NCI-H82 (cell line): ENCODE measurements at regions not wholly inside any gene's neighbourhood (a gene's known extent, or its start where the extent isn't known, plus 50 kb on each side); places are given as distances from the start of the nearest gene placed in this dataset.

Source experiments
- DNase-seq: peaks from one replicate; lab custom pipeline; 2025; lab: John Stamatoyannopoulos, UW

DNA sequence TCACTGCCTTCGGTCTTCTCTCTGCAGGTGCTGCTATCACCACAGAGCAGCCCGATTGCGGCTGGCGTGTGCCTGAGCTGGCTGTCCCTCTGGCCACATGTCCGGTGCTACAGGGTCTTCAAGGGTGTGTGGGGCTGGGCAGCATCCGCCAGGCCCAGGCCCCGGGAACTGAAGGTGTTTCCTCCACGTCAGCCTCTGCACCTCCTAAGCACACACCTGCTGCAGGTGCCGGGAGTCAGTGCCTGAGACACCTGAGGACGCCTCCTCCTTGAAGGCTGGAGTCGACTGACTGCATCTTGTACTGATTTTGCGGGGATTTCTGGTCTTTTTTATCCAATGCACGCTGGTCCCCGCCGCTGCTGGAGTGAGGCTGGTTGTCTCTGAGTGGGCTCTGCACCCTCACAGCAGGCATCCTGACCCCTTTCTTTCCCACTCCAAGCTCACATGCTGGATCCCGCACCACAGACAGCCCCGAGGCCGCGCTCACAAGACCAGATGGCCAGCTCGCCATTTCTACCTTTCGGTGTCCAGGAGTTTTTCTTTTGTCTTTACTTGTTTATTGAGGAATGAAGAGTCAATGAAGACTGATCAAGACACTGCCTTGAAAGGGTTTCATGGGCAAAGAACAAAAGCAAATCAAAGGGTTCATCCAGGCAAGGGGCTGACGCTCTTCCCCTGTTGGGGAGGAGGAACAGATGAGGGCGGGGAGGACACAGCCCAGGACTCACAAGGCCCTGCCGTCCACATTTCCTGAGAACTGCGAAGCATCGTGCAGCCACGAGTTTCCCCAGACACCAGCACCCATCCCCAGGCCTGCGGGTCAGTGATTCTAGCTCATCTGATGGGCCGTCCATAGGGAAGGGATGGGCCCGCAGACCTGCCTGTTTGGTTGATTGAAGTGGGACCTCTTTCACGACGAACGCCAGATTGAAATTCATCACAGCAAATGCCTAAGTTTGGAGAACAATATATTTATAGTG lies 203.8 kb upstream of the SOX1 start:
- DNase-seq, result no peak

DNA sequence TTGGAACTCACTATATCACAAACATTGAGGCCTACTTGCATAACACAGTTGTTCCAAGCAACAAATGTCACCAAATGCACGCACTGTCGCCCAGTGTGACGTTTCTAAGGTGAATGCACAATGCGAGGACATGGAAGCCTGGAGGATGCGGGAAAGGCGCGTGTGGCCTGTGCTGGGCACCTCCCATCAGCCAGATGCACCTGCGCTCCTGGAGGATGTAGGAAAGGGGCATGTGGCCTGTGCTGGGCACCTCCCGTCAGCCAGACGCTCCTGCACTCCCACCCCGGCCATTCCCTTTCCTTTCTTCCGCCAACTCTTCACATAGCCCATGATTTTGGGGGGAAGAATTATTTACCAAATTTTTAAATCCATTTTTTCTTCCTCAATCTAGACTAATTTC lies 202.4 kb upstream of the SOX1 start:
- DNase-seq, result no peak

DNA sequence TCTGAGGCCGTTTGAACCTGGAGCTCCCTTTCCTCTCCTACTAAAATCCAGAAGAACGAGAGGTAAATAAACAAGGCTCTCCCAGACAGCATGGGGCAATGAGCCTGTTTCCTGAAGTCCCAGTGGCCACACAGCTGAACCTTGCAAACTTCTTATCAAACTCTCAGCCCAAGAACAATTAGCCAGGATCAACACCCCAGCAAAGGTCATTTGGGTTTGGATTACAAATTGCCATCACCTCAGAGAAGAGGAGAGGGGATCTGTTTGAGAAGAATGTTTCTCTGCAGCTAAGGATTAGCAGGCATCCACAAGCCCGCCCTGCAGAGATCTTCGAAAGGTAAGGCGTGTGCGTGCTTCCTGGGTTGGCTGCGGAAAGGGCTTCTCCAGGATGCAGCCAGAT lies 201.9 kb upstream of the SOX1 start:
- no peak for DNase-seq

DNA sequence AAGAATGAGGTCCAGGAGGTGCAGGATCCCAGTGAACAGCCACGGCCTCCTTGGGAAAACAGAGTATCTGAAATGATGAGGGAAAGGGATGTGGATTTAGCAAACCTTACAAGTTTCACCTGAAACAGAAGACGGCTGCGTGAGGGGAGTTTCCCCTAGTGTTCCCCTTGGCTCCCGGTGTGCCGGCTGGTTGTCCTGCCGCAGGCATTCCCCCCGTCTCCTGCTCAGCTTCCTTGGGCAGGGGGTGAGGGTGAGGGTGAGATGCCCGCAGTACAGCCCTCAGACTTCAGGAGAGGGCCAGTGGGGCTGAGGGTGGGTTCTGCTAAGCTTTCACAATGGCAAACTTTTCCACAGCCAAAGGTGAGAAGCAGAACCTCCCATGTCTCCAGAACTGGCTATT lies 201.1 kb upstream of the SOX1 start:
- no peak for DNase-seq

DNA sequence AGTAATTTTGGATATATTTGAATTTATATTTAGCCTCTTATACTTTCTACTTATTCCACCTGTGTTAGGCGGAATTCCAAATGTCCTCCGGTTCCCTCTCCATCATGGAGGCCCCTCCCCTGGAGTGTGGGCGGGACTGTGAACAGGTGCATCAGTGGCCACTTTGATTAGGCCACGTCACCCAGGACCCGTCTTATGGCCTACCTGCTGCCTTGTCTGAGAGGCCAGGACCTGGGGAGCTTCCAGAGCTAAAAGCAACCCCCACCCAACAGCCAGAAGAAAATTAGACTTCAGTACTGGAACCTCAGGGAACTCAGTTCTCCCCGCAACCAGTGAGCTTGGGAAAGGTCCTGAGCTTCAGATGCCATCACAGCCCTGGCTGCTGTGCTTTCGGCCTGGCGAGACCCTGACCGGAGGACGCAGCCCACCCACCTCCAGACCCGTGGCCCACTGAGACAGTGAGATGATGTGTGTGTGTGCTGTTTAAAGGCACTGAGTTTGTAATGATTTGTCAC lies 200.2 kb upstream of the SOX1 start:
- no peak for DNase-seq

DNA sequence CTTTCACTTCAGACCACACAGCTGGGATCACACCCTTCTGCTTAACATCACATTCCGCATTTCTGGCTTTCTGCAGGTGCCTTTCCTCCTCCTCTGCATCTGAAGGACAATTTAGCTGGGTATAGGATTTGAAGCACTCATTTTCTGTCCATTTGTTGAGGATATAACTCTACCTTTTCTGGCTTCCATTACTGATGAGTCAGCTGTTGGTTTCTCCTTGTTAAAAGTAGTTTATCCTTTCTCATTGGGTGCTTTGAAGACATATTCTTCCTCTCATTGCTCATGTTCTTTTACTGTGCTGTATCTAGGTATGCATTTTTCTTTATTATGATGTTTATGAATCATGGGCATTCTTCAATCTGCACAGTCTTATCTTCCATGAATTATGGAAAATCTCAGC lies 199.3 kb upstream of the SOX1 start:
- DNase-seq, result no peak

DNA sequence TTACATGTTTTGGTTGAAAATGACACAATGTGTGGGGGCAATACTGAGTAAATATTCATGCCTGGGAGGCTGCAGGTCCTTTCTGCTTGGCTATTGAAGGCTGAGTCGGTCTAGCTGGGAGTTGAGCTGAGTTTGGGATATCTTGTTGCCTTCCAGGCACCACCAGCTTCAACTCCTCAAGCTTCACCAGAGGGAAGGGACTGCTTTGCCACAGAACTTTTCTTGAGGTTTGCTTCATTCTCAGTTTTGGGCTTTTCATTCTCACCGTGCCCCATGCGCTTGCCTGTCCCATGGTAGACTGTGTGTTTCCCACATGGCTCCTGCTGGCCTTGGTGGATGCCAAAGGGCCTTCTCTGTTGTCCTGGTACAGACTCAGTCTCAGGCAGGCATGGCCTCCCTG lies 198.2 kb upstream of the SOX1 start:
- DNase-seq, result no peak

DNA sequence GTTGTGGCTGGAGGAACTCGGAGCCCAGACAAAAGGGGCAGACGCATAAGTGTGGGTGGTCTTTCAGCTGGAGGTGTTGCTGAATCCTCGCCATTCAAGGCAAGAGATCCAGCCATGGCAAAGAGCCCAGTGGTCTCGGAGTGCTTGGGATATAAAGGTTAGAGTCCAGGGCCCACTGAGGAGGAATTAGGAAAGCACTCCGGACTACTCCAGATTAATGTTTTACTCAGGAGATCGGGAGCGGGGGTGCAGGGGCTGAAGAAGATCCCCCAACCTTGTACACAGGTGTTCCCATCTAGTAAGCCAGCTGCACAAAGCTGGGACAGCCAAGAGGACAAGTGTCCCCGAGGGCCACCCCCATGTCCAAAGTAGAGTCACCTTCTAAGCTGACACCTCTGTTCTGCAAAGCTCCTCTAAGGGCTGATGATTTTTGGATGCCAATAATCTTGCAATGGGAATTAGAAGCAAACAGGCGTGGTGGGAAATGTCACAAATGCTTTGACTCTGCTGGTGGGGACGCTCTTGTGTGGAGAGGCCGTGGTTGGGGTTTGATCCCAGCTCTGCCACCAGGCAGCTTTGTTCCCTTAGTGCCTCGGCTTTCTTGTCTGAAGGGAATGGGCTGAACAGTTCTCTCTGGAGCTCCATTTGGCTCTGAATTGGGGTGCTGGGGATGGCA lies 194.3 kb upstream of the SOX1 start:
- DNase-seq, result no peak

DNA sequence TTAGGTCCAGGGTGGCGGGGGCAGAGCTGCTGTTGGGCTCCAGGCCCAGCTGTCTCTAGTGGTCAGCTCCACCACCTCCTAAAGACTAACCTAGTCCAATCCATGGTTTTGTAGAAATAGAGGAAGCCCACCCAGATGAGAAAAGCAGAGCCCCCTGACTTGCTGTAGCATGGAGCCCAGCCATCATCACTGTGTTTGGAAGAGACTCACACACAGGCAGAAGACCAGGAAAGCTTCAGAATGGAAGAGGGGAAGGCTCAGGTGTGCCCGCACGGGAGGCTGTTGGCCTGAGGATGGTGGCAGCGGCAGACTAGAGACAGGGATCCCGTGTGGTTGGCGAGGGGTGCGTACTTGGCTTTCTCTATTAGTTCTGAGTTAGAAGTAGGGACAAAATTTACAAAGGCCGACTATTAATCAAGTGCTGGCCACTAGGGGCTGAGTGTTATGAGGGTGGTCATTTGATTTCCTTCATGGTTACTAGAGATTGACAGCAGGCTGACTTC lies 193.2 kb upstream of the SOX1 start:
- no peak for DNase-seq

DNA sequence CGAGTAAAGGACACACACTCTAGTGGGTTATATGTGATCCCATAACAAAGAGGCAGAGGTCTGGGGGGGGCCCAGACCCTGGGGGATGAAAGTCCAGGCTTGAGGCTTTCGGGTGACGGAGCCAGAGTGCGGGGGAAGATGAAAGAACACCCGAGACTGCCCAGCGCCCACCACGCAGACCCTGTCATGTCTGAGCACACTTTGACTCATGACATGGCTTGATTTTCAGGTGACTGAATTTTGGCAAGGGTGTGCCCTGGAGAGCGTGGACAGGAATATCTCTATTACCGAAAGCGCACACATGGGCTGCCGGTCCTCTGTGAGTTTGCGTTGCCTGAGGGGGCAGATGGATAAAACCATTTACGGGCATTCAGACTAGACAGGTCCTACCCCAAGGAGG lies 192.0 kb upstream of the SOX1 start:
- no peak for DNase-seq

DNA sequence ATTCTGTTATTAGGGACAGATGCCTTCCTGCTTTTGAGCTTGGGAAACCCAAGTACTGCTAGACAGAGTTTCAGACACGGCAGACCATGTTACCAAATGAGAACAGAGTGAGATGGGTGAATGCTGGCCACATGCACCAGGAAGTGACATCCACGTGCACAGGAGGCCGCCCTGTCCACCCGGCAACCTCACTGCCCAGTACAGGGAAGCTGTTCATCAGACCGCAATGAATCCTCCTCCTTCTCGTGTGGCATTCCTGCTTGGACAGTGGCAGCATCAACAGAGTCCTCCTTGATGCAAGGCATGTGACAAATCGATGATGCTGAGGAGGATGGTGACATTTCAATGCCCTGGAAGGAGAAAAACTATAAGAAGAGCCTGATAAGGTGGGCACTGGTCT lies 191.0 kb upstream of the SOX1 start:
- DNase-seq, result no peak

DNA sequence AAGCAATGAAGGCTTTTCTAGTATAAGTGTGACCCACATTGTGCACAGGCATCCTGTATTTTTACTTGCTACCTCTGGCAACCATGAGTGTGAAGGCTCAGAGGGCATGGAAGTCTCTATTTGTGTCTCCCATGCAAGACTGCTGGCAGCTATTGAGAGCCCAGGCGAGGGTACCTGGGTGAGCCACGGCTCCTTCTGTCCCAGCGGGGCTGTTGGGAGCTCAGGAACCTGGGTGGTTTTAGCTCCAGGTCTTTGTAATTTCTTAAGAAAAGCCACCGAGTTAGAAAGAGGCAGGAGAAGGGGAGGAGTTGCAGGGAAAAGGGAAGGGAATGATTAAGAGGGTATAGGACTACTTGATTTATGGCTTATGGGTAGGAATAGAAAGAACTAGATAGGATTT lies 190.4 kb upstream of the SOX1 start:
- no peak for DNase-seq

DNA sequence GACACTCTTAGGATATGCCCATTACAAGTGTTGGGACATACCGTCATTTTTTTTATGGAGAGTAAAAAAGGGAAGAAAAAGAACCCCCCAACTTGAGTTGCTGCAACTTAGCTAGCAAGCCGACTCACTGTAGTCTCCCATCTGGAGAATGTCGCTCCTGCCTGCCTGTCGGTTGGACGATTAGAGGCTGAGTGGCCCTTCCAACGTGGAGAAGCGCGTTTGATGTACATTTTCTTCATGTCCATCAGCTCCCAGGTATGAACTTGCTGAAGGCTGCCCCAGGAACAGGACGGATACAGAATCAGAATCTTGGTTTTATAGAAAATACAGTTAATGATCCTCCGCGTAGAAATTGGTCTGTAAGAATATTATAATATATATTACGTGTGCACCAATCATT lies 189.0 kb upstream of the SOX1 start:
- no peak for DNase-seq

DNA sequence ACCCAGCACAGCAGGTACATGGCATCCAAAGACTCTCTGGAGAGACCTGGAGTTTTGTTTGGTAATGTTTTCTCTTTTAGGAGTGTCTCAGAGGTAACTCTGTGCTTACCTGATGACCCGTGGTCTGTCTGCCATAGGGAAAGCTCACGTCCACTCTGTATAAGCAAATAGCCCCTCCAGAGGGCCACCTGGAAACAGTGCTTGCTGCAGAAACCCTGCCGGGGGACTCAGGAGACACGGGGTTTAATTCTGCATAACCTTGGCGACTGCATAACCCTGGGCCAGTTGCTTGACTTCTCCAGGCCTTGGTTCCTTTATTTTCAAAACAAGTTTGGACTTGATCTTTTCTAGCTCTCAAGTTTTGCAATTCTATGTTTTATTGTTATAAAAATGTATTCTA lies 187.2 kb upstream of the SOX1 start:
- no peak for DNase-seq

DNA sequence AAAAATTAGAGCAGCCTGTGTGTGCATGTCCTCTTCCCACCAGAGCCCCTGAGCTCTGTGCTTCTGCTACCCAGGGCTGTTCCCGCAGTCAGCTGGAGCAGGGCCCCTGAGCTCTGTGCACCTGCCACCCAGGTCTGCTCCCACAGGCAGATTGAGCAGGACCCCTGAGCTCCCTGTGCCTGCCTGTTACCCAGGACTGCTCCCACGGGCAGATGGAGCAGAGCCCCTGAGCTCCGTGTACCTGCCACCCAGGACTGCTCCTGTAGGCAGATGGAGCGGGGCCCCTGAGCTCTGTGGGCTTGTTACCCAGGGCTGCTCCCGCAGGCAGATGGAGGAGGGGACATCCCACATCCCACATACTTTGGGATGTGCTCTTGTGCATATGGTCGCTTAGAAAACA lies 186.8 kb upstream of the SOX1 start:
- peak; percentile 20 for DNase-seq

DNA sequence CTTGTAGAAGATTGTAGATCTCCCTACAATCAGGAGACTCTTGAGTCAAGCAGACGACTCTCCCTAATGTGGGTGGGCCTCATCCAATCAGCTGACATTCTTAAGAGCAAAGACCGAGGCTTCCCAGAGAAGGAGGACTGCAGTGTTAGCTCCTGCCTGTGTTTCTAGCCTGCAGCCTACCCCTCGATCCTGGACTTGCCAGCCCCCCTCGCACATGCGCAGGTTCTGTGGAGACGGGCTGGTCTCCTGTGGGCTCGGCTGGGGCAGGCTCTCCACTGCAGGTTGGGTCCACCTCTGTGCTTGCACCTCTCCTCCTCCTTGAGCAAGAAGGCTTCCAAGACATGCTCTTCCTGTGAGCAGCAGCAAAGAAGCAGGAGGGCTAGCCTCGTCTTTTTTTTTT lies 185.2 kb upstream of the SOX1 start:
- DNase-seq, result no peak

DNA sequence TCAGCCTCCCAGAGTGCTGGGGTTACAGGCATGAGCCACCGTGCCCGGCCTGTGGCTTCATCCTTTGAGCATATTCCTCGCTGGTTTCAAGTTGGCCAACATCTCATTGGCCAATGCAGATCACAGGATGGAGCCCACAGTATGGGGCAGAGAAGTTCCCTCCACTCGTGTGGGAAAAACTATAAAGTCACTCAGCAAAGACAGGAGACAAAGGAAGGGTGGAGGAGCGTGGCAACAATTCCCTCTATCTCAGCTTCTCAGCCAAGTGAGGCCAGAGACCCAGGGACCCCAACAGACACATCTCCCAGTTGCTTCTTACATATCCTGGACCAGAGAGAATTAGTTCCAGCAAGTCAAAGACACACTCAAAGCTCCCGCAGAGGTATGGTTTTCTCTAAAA lies 184.6 kb upstream of the SOX1 start:
- DNase-seq, result no peak

DNA sequence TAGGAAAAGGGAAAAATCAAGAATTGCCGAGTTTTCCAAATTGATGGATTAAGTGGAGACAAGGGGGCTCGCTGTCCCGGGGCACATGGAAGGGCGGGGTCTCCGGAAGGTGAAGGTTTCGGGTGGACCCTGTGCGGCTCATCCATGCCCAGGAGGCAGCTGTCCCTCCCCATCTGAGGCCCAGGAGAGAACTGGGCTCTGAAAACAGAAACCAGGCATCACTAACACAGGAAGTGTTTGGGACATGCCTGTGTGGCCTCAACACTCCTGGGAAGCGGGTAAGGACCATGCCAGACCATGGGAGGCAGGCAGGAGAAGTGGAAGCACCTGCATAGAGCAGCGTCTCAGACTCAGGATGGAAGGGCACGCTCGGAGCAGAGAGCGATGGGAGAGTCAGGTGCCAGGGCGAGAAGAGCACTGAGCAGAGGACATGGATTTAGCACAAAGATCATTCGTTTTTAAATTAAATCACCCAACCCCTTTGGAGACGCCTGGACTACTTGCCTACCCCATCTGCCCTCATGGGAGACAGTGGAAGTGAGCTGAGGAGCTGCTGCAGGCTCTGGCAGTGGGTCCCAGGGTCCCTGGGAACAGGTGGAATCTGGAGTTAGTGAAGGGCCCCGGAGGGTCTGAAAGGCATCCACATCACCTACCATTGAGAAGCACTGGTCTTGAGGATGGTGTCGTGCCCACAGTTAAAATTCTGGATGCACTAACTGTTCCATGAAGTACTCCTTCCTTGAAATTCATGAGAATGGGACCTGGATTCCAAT lies 183.2 kb upstream of the SOX1 start:
- no peak for DNase-seq

DNA sequence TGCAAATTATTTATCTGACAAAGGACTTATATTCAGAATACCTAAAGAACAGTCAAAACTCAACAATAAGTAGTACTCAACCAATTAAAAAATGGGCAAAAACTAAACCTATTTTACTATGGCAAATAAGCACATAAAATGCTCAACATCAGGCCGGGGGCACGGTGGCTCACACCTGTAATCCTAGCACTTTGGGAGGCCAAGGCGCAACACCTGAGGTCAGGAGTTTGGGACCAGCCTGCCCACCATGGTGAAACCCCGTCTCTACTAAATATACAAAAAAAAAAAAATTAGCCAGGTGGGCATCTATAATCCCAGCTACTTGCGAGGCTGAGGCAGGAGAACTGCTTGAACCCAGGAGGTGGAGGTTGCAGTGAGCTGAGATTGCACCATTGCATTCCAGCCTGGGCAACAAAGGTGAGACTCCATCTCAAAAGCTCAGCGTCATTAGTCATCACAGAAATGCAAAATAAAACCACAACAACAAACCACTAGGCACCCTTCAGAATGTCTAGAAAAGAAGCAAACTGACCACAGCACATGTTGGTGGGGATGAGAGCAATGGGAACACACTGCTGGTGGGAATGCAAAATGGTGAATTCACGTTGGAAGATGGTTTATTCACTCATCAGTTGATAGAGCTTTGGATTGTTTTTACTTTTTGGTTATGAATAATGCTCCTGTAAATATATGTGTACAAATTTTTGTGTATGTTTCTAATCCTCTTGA lies 180.6 kb upstream of the SOX1 start:
- DNase-seq, result no peak

DNA sequence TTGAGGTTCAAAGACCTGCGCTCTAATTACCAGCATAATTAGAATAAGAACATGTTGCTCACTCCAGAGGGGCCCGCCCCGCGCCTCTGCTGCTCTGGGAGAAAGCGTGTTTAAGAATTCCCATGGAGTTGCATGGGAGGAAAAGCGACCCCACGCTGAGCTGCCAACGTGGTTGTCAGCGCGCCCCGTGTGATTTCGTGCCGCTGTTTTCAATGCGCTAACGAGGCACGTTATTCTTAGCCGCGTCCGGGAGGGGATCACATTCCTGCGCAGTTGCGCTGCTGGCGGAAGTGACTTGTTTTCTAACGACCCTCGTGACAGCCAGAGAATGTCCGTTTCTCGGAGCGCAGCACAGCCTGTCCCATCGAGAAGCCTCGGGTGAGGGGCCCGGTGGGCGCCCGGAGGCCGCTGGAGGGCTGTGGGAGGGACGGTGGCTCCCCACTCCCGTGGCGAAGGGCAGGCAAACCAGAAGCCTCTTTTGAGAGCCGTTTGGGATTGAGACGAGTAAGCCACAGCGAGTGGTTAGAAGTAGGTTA lies 173.8 kb upstream of the SOX1 start:
- no peak for DNase-seq
